Calu3 (cell line): ENCODE measurements at regions not wholly inside any gene's neighbourhood (a gene's known extent, or its start where the extent isn't known, plus 50 kb on each side); places are given as distances from the start of the nearest gene placed in this dataset.
"Not testable (repeated sequence)": the region's sequence is repeated elsewhere in the genome, so short reads cannot be mapped to it uniquely, and the experiment has no call there.

ENCODE experiments used
- BruUV-seq: library from RNA; stranded (reverse); fragments of 400-500 nt; replicated peaks from 2 replicates; lab custom pipeline; 2021; lab: Mats Ljungman, UMichigan
- CTCF ChIA-PET: fragments of 300-600 bp; sonication (Branson Sonifier 250); formaldehyde crosslinking; loops from one replicate; lab custom pipeline; 2022; ENCODE audit warnings: antibody characterized with exemption; lab: Charles Lee
- DNase-seq: peaks from one replicate; pipeline ENCODE4 v3.0.0; 2022
- H3K27ac Mint-ChIP-seq: one replicate; pipeline ENCODE4 v1.8.0; 2022; ENCODE audit warnings: mixed read lengths; ENCODE audit not compliant: unreplicated experiment
- H3K27me3 Mint-ChIP-seq: one replicate; pipeline ENCODE4 v1.8.0; 2022; ENCODE audit warnings: mixed read lengths; ENCODE audit not compliant: unreplicated experiment
- H3K36me3 Mint-ChIP-seq: one replicate; pipeline ENCODE4 v1.8.0; 2022; ENCODE audit warnings: mild to moderate bottlenecking, moderate library complexity, mixed read lengths; ENCODE audit not compliant: insufficient read depth, unreplicated experiment
- H3K4me1 Mint-ChIP-seq: one replicate; pipeline ENCODE4 v1.8.0; 2022; ENCODE audit warnings: mild to moderate bottlenecking, low read depth, mixed read lengths; ENCODE audit not compliant: unreplicated experiment
- H3K4me3 Mint-ChIP-seq: one replicate; pipeline ENCODE4 v1.8.0; 2022; ENCODE audit warnings: mild to moderate bottlenecking, low read depth, moderate library complexity, mixed read lengths; ENCODE audit not compliant: unreplicated experiment
- H3K9me3 Mint-ChIP-seq: one replicate; pipeline ENCODE4 v1.8.0; 2022; ENCODE audit warnings: low read depth, mixed read lengths; ENCODE audit not compliant: unreplicated experiment
- intact Hi-C: fragments of 100-400 bp; cut with micrococcal nuclease; formaldehyde crosslinking; loops from one replicate; pipeline ENCODE4 v1.10.0; 2022; ENCODE audit not compliant: unreplicated experiment
- TF ChIP-seq, protein P1 (sequence below): fragments of 200-600 bp; IDR thresholded peaks from one replicate; pipeline ENCODE4 v1.8.0; 2022; ENCODE audit warnings: antibody characterized with exemption; ENCODE audit not compliant: unreplicated experiment

- no peaks in the 10 kb centered on the region for H3K27me3 Mint-ChIP-seq
- H3K27ac Mint-ChIP-seq = no peak overlapping the region
- H3K9me3 Mint-ChIP-seq = no peaks in the 10 kb centered on the region
- no peaks in the 10 kb centered on the region for H3K36me3 Mint-ChIP-seq
- intact Hi-C loops = no loop called here
- no peaks in the 10 kb centered on the region for H3K4me1 Mint-ChIP-seq
- CTCF ChIA-PET = no interaction called here
- no peak overlapping the region for H3K4me3 Mint-ChIP-seq
- DNase-seq = no peak
- TF ChIP-seq, protein P1, sequence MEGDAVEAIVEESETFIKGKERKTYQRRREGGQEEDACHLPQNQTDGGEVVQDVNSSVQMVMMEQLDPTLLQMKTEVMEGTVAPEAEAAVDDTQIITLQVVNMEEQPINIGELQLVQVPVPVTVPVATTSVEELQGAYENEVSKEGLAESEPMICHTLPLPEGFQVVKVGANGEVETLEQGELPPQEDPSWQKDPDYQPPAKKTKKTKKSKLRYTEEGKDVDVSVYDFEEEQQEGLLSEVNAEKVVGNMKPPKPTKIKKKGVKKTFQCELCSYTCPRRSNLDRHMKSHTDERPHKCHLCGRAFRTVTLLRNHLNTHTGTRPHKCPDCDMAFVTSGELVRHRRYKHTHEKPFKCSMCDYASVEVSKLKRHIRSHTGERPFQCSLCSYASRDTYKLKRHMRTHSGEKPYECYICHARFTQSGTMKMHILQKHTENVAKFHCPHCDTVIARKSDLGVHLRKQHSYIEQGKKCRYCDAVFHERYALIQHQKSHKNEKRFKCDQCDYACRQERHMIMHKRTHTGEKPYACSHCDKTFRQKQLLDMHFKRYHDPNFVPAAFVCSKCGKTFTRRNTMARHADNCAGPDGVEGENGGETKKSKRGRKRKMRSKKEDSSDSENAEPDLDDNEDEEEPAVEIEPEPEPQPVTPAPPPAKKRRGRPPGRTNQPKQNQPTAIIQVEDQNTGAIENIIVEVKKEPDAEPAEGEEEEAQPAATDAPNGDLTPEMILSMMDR = no peak
- no TSS peak for BruUV-seq
Observed at GRCh38 chr9:104361207-104361606, 142.9 kb upstream of the OR13F1 start.

DNA sequence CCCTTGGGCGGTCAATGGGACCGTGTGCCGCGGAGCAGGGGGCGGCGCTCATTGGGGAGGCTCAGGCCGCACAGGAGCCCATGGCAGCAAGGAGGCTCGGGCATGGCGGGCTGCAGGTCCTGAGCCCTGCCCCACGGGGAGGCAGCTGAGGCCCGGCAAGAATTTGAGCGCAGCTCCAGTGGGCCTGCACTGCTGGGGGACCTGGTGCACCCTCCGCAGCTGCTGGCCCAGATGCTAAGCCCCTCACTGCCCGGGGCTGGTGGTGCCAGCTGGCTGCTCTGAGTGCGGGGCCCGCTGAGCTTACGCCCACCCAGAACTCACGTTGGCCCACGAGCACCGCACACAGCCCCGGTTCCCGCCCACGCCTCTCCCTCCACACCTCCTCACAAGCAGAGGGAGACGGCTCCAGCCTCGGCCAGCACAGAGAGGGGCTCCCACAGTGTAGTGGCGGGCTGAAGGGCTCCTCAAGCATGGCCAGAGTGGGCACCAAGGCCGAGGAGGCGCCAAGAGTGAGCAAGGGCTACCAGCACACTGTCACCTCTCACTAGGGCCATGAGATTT is 141.1 kb upstream of the OR13F1 start:
- DNase-seq = no peak
- BruUV-seq = no TSS peak
- CTCF ChIA-PET = no interaction called here
- H3K4me3 Mint-ChIP-seq = no peak overlapping the region
- intact Hi-C loops = no loop called here
- TF ChIP-seq, protein P1 = no peak
- H3K27ac Mint-ChIP-seq = no peak overlapping the region
- H3K27me3 Mint-ChIP-seq = no peaks in the 10 kb centered on the region
- no peaks in the 10 kb centered on the region for H3K9me3 Mint-ChIP-seq
- no peaks in the 10 kb centered on the region for H3K36me3 Mint-ChIP-seq
- H3K4me1 Mint-ChIP-seq = no peaks in the 10 kb centered on the region

GRCh38 chr9:104367507-104367906 is 136.6 kb upstream of the OR13F1 start:
- Mint-ChIP-seq H3K9me3 (no peaks in the 10 kb centered on the region), H3K4me3 (no peak overlapping the region), H3K27ac (no peak overlapping the region), H3K36me3 (no peaks in the 10 kb centered on the region), H3K4me1 (no peaks in the 10 kb centered on the region), H3K27me3 (no peaks in the 10 kb centered on the region)
- DNase-seq = no peak
- BruUV-seq = no TSS peak
- TF ChIP-seq, protein P1 = no peak
- intact Hi-C loops = no loop called here
- CTCF ChIA-PET = no interaction called here

GRCh38 chr9:104368318-104368717 is 135.7 kb upstream of the OR13F1 start:
- H3K27me3 Mint-ChIP-seq, H3K4me1 Mint-ChIP-seq, BruUV-seq, DNase-seq, CTCF ChIA-PET, H3K4me3 Mint-ChIP-seq, intact Hi-C loops, H3K9me3 Mint-ChIP-seq, H3K27ac Mint-ChIP-seq, H3K36me3 Mint-ChIP-seq: not testable (repeated sequence)

GRCh38 chr9:104374711-104375110 is 129.4 kb upstream of the OR13F1 start:
- DNase-seq = no peak
- Mint-ChIP-seq H3K4me1 (no peaks in the 10 kb centered on the region), H3K27me3 (no peaks in the 10 kb centered on the region)

More at GRCh38 chr9:104374711-104375110, 129.4 kb upstream of the OR13F1 start:
- CTCF ChIA-PET = no interaction called here
- TF ChIP-seq, protein P1 = no peak
- BruUV-seq = no TSS peak
- Mint-ChIP-seq H3K9me3 (peaks cover 6% of the 10 kb centered on the region), H3K4me3 (no peak overlapping the region), H3K27ac (no peak overlapping the region), H3K36me3 (no peaks in the 10 kb centered on the region)
- intact Hi-C loops = no loop called here
